C4-2B (cell line): ENCODE measurements at regions not wholly inside any gene's neighbourhood (a gene's known extent, or its start where the extent isn't known, plus 50 kb on each side); places are given as distances from the start of the nearest gene placed in this dataset.

Experiments used
- CTCF ChIP-seq: fragments of 450-650 bp; conservative IDR thresholded peaks from 2 replicates; pipeline ENCODE4 v1.5.1; 2017; ENCODE audit warnings: mild to moderate bottlenecking
- ZFX ChIP-seq: fragments of 450-650 bp; IDR thresholded peaks from 2 replicates; pipeline ENCODE4 v1.6.1; 2017

GRCh38 chr1:80154176-80154575 is 1147.6 kb upstream of the ADGRL4 start:
- TF ChIP-seq CTCF (no peak), ZFX (no peak)
